IPS DF 6.9 (cell line): ENCODE measurements at regions not wholly inside any gene's neighbourhood (a gene's known extent, or its start where the extent isn't known, plus 50 kb on each side); places are given as distances from the start of the nearest gene placed in this dataset.

Experiments
- DNase-seq: peaks from one replicate; pipeline ENCODE4 v3.0.0-alpha.2; 2013; ENCODE audit warnings: low read depth, low spot score
- H3K27ac ChIP-seq: one replicate; pipeline ENCODE4 v1.5.1; 2013; ENCODE audit warnings: low read length, control low read depth
- H3K27me3 ChIP-seq: 2 replicates; pipeline ENCODE4 v1.6.1; 2013; ENCODE audit warnings: mild to moderate bottlenecking, low read length; ENCODE audit not compliant: control insufficient read depth, insufficient read depth
- H3K36me3 ChIP-seq: 2 replicates; pipeline ENCODE4 v1.6.1; 2013; ENCODE audit warnings: low read length; ENCODE audit not compliant: control insufficient read depth, insufficient read depth
- H3K4me1 ChIP-seq: 2 replicates; pipeline ENCODE4 v1.6.1; 2013; ENCODE audit warnings: low read length; ENCODE audit not compliant: control insufficient read depth, insufficient read depth
- H3K4me3 ChIP-seq: 2 replicates; pipeline ENCODE4 v1.5.1; 2013; ENCODE audit warnings: mild to moderate bottlenecking, low read length
- H3K9me3 ChIP-seq: 2 replicates; pipeline ENCODE4 v1.6.1; 2013; ENCODE audit warnings: low read length, inconsistent platforms; ENCODE audit not compliant: control insufficient read depth, insufficient read depth
- WGBS: extraction: QIAGEN DNeasy Blood & Tissue Kit; methylation state at CpG from one replicate; pipeline ENCODE4 v1.1.7; 2013; ENCODE audit warnings: mixed read lengths, missing lambda C conversion rate; ENCODE audit not compliant: insufficient read length, insufficient coverage; 5-methylcytosine and 5-hydroxymethylcytosine counted together

- WGBS: no CpG with 5 or more reads among the region's 1 CpG
- no peak overlapping the region for H3K27ac ChIP-seq
- no peaks in the 10 kb centered on the region for H3K27me3 ChIP-seq
- H3K9me3 ChIP-seq: no peaks in the 10 kb centered on the region
- H3K36me3 ChIP-seq: no peaks in the 10 kb centered on the region
- no peak overlapping the region for H3K4me3 ChIP-seq
- no peak for DNase-seq
- no peaks in the 10 kb centered on the region for H3K4me1 ChIP-seq
Measured at GRCh38 chr2:175662335-175662734, 339.7 kb downstream of the LNPK start.

- Histone ChIP-seq H3K27ac (no peak overlapping the region), H3K4me1 (no peaks in the 10 kb centered on the region), H3K36me3 (no peaks in the 10 kb centered on the region), H3K4me3 (no peak overlapping the region), H3K27me3 (no peaks in the 10 kb centered on the region), H3K9me3 (no peaks in the 10 kb centered on the region)
- no CpG with 5 or more reads among the region's 1 CpG for WGBS
- DNase-seq: no peak
Measured at GRCh38 chr2:175648577-175649063, 353.4 kb downstream of the LNPK start.

- Histone ChIP-seq H3K4me3 (no peak overlapping the region), H3K4me1 (no peaks in the 10 kb centered on the region), H3K27ac (no peak overlapping the region), H3K36me3 (no peaks in the 10 kb centered on the region), H3K9me3 (no peaks in the 10 kb centered on the region), H3K27me3 (no peaks in the 10 kb centered on the region)
- no CpG with 5 or more reads among the region's 2 CpGs for WGBS
- no peak for DNase-seq
Measured at GRCh38 chr2:175647058-175647457, 355.0 kb downstream of the LNPK start.

GRCh38 chr2:175640655-175641054 lies 361.4 kb downstream of the LNPK start:
- no peak for DNase-seq
- no peak overlapping the region for H3K4me3 ChIP-seq
- no peaks in the 10 kb centered on the region for H3K27me3 ChIP-seq
- no peaks in the 10 kb centered on the region for H3K9me3 ChIP-seq
- no CpG with 5 or more reads among the region's 2 CpGs for WGBS
- no peak overlapping the region for H3K27ac ChIP-seq
- H3K4me1 ChIP-seq: no peaks in the 10 kb centered on the region
- H3K36me3 ChIP-seq: no peaks in the 10 kb centered on the region

- H3K4me1 ChIP-seq: no peaks in the 10 kb centered on the region
- no peaks in the 10 kb centered on the region for H3K36me3 ChIP-seq
- no peak for DNase-seq
- no peak overlapping the region for H3K27ac ChIP-seq
- H3K9me3 ChIP-seq: no peaks in the 10 kb centered on the region
- H3K27me3 ChIP-seq: no peaks in the 10 kb centered on the region
- no peak overlapping the region for H3K4me3 ChIP-seq
- WGBS: no CpG with 5 or more reads among the region's 2 CpGs
Measured at GRCh38 chr2:175633227-175633626, 368.8 kb downstream of the LNPK start.

GRCh38 chr2:175631245-175631623 lies 370.8 kb downstream of the LNPK start:
- H3K36me3 ChIP-seq: no peaks in the 10 kb centered on the region
- no peaks in the 10 kb centered on the region for H3K4me1 ChIP-seq
- no peak overlapping the region for H3K27ac ChIP-seq
- no peaks in the 10 kb centered on the region for H3K9me3 ChIP-seq
- H3K27me3 ChIP-seq: no peaks in the 10 kb centered on the region
- H3K4me3 ChIP-seq: no peak overlapping the region
- DNase-seq: no peak

- Histone ChIP-seq H3K27me3 (no peaks in the 10 kb centered on the region), H3K4me1 (no peaks in the 10 kb centered on the region), H3K4me3 (no peak overlapping the region), H3K27ac (no peak overlapping the region), H3K36me3 (no peaks in the 10 kb centered on the region), H3K9me3 (no peaks in the 10 kb centered on the region)
- DNase-seq: no peak
- no CpG with 5 or more reads among the region's 15 CpGs for WGBS
Measured at GRCh38 chr2:175630280-175631244, 371.5 kb downstream of the LNPK start.

- no peaks in the 10 kb centered on the region for H3K4me1 ChIP-seq
- H3K4me3 ChIP-seq: no peak overlapping the region
- H3K27me3 ChIP-seq: no peaks in the 10 kb centered on the region
- no peaks in the 10 kb centered on the region for H3K36me3 ChIP-seq
- no peak overlapping the region for H3K27ac ChIP-seq
- no peaks in the 10 kb centered on the region for H3K9me3 ChIP-seq
- no peak for DNase-seq
Measured at GRCh38 chr2:175628243-175628642, 373.8 kb downstream of the LNPK start.

GRCh38 chr2:175627405-175627804 lies 374.7 kb downstream of the LNPK start:
- H3K27me3 ChIP-seq: no peaks in the 10 kb centered on the region
- no peaks in the 10 kb centered on the region for H3K9me3 ChIP-seq
- no peak overlapping the region for H3K4me3 ChIP-seq
- H3K27ac ChIP-seq: no peak overlapping the region
- no peaks in the 10 kb centered on the region for H3K4me1 ChIP-seq
- no peaks in the 10 kb centered on the region for H3K36me3 ChIP-seq
- no peak for DNase-seq

GRCh38 chr2:175626796-175627195 lies 375.3 kb downstream of the LNPK start:
- Histone ChIP-seq H3K36me3 (no peaks in the 10 kb centered on the region), H3K9me3 (no peaks in the 10 kb centered on the region), H3K27ac (no peak overlapping the region), H3K27me3 (no peaks in the 10 kb centered on the region), H3K4me3 (no peak overlapping the region), H3K4me1 (no peaks in the 10 kb centered on the region)
- no peak for DNase-seq
- no CpG with 5 or more reads among the region's 4 CpGs for WGBS

- Histone ChIP-seq H3K27me3 (no peaks in the 10 kb centered on the region), H3K4me3 (no peak overlapping the region), H3K4me1 (no peaks in the 10 kb centered on the region), H3K36me3 (no peaks in the 10 kb centered on the region), H3K9me3 (no peaks in the 10 kb centered on the region), H3K27ac (no peak overlapping the region)
- no CpG with 5 or more reads among the region's 5 CpGs for WGBS
- DNase-seq: no peak
Measured at GRCh38 chr2:175624785-175625184, 377.3 kb downstream of the LNPK start.
